ENCODE measurements at regions not wholly inside any gene's neighbourhood (a gene's known extent, or its start where the extent isn't known, plus 50 kb on each side); places are given as distances from the start of the nearest gene placed in this dataset.

- Histone ChIP-seq H3K36me3 (ENCODE audit: control insufficient read depth, insufficient read depth, low read length) (no peaks in the 10 kb centered on the region), H3K27me3 (ENCODE audit: control insufficient read depth, insufficient read depth, low read length) (no peaks in the 10 kb centered on the region), H3K4me3 (ENCODE audit: low read length) (no peak overlapping the region), H3K27ac (ENCODE audit: low read depth, low read length) (no peak overlapping the region), H3K4me1 (ENCODE audit: control insufficient read depth, insufficient read depth, low read length) (peaks cover 5% of the 10 kb centered on the region), H3K9ac (ENCODE audit: low read length) (no peak overlapping the region)
Observed at GRCh38 chr5:73274121-73274520, 101.1 kb downstream of the TMEM174 start.

- Histone ChIP-seq H3K27ac (ENCODE audit: low read depth, low read length) (no peak overlapping the region), H3K36me3 (ENCODE audit: control insufficient read depth, insufficient read depth, low read length) (no peaks in the 10 kb centered on the region), H3K27me3 (ENCODE audit: control insufficient read depth, insufficient read depth, low read length) (no peaks in the 10 kb centered on the region), H3K9ac (ENCODE audit: low read length) (no peak overlapping the region), H3K4me3 (ENCODE audit: low read length) (no peak overlapping the region), H3K4me1 (ENCODE audit: control insufficient read depth, insufficient read depth, low read length) (peaks cover 5% of the 10 kb centered on the region)
Observed at GRCh38 chr5:73273379-73274050, 100.5 kb downstream of the TMEM174 start.

GRCh38 chr5:73272351-73272750 is 99.4 kb downstream of the TMEM174 start:
- Histone ChIP-seq H3K9ac (ENCODE audit: low read length) (no peak overlapping the region), H3K4me1 (ENCODE audit: control insufficient read depth, insufficient read depth, low read length) (peaks cover 5% of the 10 kb centered on the region), H3K36me3 (ENCODE audit: control insufficient read depth, insufficient read depth, low read length) (no peaks in the 10 kb centered on the region), H3K27ac (ENCODE audit: low read depth, low read length) (no peak overlapping the region), H3K27me3 (ENCODE audit: control insufficient read depth, insufficient read depth, low read length) (no peaks in the 10 kb centered on the region), H3K4me3 (ENCODE audit: low read length) (no peak overlapping the region)

GRCh38 chr5:73268826-73269225 is 95.8 kb downstream of the TMEM174 start:
- Histone ChIP-seq H3K4me3 (ENCODE audit: low read length) (no peak overlapping the region), H3K27me3 (ENCODE audit: control insufficient read depth, insufficient read depth, low read length) (peaks cover 4% of the 10 kb centered on the region), H3K4me1 (ENCODE audit: control insufficient read depth, insufficient read depth, low read length) (no peaks in the 10 kb centered on the region), H3K36me3 (ENCODE audit: control insufficient read depth, insufficient read depth, low read length) (no peaks in the 10 kb centered on the region), H3K9ac (ENCODE audit: low read length) (no peak overlapping the region), H3K27ac (ENCODE audit: low read depth, low read length) (no peak overlapping the region)

- H3K4me3 ChIP-seq (ENCODE audit: low read length) = no peak overlapping the region
- H3K27me3 ChIP-seq (ENCODE audit: control insufficient read depth, insufficient read depth, low read length) = peaks cover 4% of the 10 kb centered on the region
- no peak overlapping the region for H3K27ac ChIP-seq (ENCODE audit: low read depth, low read length)
- no peaks in the 10 kb centered on the region for H3K4me1 ChIP-seq (ENCODE audit: control insufficient read depth, insufficient read depth, low read length)
- no peak overlapping the region for H3K9ac ChIP-seq (ENCODE audit: low read length)
- no peaks in the 10 kb centered on the region for H3K36me3 ChIP-seq (ENCODE audit: control insufficient read depth, insufficient read depth, low read length)
Observed at GRCh38 chr5:73267766-73268435, 94.9 kb downstream of the TMEM174 start.

- Histone ChIP-seq H3K27me3 (ENCODE audit: control insufficient read depth, insufficient read depth, low read length) (peaks cover 4% of the 10 kb centered on the region), H3K9ac (ENCODE audit: low read length) (no peak overlapping the region), H3K4me1 (ENCODE audit: control insufficient read depth, insufficient read depth, low read length) (no peaks in the 10 kb centered on the region), H3K4me3 (ENCODE audit: low read length) (peak overlapping the region; percentile 10), H3K27ac (ENCODE audit: low read depth, low read length) (peak overlapping the region; percentile 34), H3K36me3 (ENCODE audit: control insufficient read depth, insufficient read depth, low read length) (no peaks in the 10 kb centered on the region)
Observed at GRCh38 chr5:73266925-73267765, 94.2 kb downstream of the TMEM174 start.

GRCh38 chr5:73266176-73266738 is 93.3 kb downstream of the TMEM174 start:
- Histone ChIP-seq H3K27me3 (ENCODE audit: control insufficient read depth, insufficient read depth, low read length) (peaks cover 4% of the 10 kb centered on the region), H3K4me1 (ENCODE audit: control insufficient read depth, insufficient read depth, low read length) (no peaks in the 10 kb centered on the region), H3K9ac (ENCODE audit: low read length) (no peak overlapping the region), H3K27ac (ENCODE audit: low read depth, low read length) (peak overlapping the region; percentile 34), H3K36me3 (ENCODE audit: control insufficient read depth, insufficient read depth, low read length) (no peaks in the 10 kb centered on the region), H3K4me3 (ENCODE audit: low read length) (no peak overlapping the region)

GRCh38 chr5:73265641-73266040 is 92.6 kb downstream of the TMEM174 start:
- Histone ChIP-seq H3K36me3 (ENCODE audit: control insufficient read depth, insufficient read depth, low read length) (no peaks in the 10 kb centered on the region), H3K4me3 (ENCODE audit: low read length) (no peak overlapping the region), H3K4me1 (ENCODE audit: control insufficient read depth, insufficient read depth, low read length) (no peaks in the 10 kb centered on the region), H3K27me3 (ENCODE audit: control insufficient read depth, insufficient read depth, low read length) (peaks cover 4% of the 10 kb centered on the region), H3K9ac (ENCODE audit: low read length) (no peak overlapping the region), H3K27ac (ENCODE audit: low read depth, low read length) (no peak overlapping the region)

- H3K4me1 ChIP-seq (ENCODE audit: control insufficient read depth, insufficient read depth, low read length) = no peaks in the 10 kb centered on the region
- no peaks in the 10 kb centered on the region for H3K36me3 ChIP-seq (ENCODE audit: control insufficient read depth, insufficient read depth, low read length)
- peaks cover 4% of the 10 kb centered on the region for H3K27me3 ChIP-seq (ENCODE audit: control insufficient read depth, insufficient read depth, low read length)
- no peak overlapping the region for H3K9ac ChIP-seq (ENCODE audit: low read length)
- no peak overlapping the region for H3K4me3 ChIP-seq (ENCODE audit: low read length)
- H3K27ac ChIP-seq (ENCODE audit: low read depth, low read length) = no peak overlapping the region
Observed at GRCh38 chr5:73264631-73265030, 91.6 kb downstream of the TMEM174 start.

- Histone ChIP-seq H3K4me1 (ENCODE audit: control insufficient read depth, insufficient read depth, low read length) (no peaks in the 10 kb centered on the region), H3K4me3 (ENCODE audit: low read length) (no peak overlapping the region), H3K27ac (ENCODE audit: low read depth, low read length) (no peak overlapping the region)
Observed at GRCh38 chr5:73263001-73263710, 90.2 kb downstream of the TMEM174 start.

GRCh38 chr5:73256862-73257261 is 83.9 kb downstream of the TMEM174 start:
- Histone ChIP-seq H3K36me3 (ENCODE audit: control insufficient read depth, insufficient read depth, low read length) (no peaks in the 10 kb centered on the region), H3K27ac (ENCODE audit: low read depth, low read length) (no peak overlapping the region), H3K9ac (ENCODE audit: low read length) (no peak overlapping the region), H3K27me3 (ENCODE audit: control insufficient read depth, insufficient read depth, low read length) (no peaks in the 10 kb centered on the region), H3K4me3 (ENCODE audit: low read length) (no peak overlapping the region), H3K4me1 (ENCODE audit: control insufficient read depth, insufficient read depth, low read length) (no peaks in the 10 kb centered on the region)

More at GRCh38 chr5:73263001-73263710, 90.2 kb downstream of the TMEM174 start:
- H3K27me3 ChIP-seq (ENCODE audit: control insufficient read depth, insufficient read depth, low read length) = peaks cover 4% of the 10 kb centered on the region
- H3K9ac ChIP-seq (ENCODE audit: low read length) = no peak overlapping the region
- no peaks in the 10 kb centered on the region for H3K36me3 ChIP-seq (ENCODE audit: control insufficient read depth, insufficient read depth, low read length)

GRCh38 chr5:73256462-73256861 is 83.5 kb downstream of the TMEM174 start:
- Histone ChIP-seq H3K9ac (ENCODE audit: low read length) (no peak overlapping the region), H3K4me1 (ENCODE audit: control insufficient read depth, insufficient read depth, low read length) (no peaks in the 10 kb centered on the region), H3K27me3 (ENCODE audit: control insufficient read depth, insufficient read depth, low read length) (no peaks in the 10 kb centered on the region), H3K27ac (ENCODE audit: low read depth, low read length) (no peak overlapping the region), H3K4me3 (ENCODE audit: low read length) (no peak overlapping the region), H3K36me3 (ENCODE audit: control insufficient read depth, insufficient read depth, low read length) (no peaks in the 10 kb centered on the region)
